WTC11 (cell line): ENCODE measurements at regions not wholly inside any gene's neighbourhood (a gene's known extent, or its start where the extent isn't known, plus 50 kb on each side); places are given as distances from the start of the nearest gene placed in this dataset.

ENCODE experiments used
- ATAC-seq: fragments of 200-7000 bp; cut with Tn5 transposase; 2 replicates; pipeline ENCODE4 v1.10.0; 2021; ENCODE audit warnings: mild to moderate bottlenecking, moderate library complexity
- CTCF ChIA-PET: fragments of 300-600 bp; sonication (Branson Sonifier 250); formaldehyde crosslinking; loops from one replicate; lab custom pipeline; 2021; ENCODE audit warnings: antibody characterized with exemption; lab: Charles Lee
- POLR2A ChIA-PET: fragments of 350-600 bp; sonication (Branson Sonifier 250); formaldehyde crosslinking; loops from one replicate; lab custom pipeline; 2021; ENCODE audit warnings: antibody characterized with exemption; lab: Charles Lee
- DNase-seq: peaks from one replicate; pipeline ENCODE4 v3.0.0; 2021; ENCODE audit warnings: low spot score
- H3K27ac Mint-ChIP-seq: 2 replicates; pipeline ENCODE4 v1.8.0; 2021; ENCODE audit warnings: mixed read lengths
- H3K27me3 Mint-ChIP-seq: 2 replicates; pipeline ENCODE4 v1.8.0; 2021; ENCODE audit warnings: low read depth, mild to moderate bottlenecking, moderate library complexity, mixed read lengths
- H3K36me3 Mint-ChIP-seq: 2 replicates; pipeline ENCODE4 v1.8.0; 2021; ENCODE audit warnings: mixed read lengths
- H3K4me1 Mint-ChIP-seq: 2 replicates; pipeline ENCODE4 v1.8.0; 2022; ENCODE audit warnings: mixed read lengths
- H3K4me3 Mint-ChIP-seq: 2 replicates; pipeline ENCODE4 v1.8.0; 2021; ENCODE audit warnings: mild to moderate bottlenecking, moderate library complexity, mixed read lengths
- H3K9me3 Mint-ChIP-seq: 2 replicates; pipeline ENCODE4 v1.8.0; 2021; ENCODE audit warnings: mixed read lengths
- AFF4 ChIP-seq: sonication (generic); formaldehyde crosslinking; IDR thresholded peaks from 2 replicates; pipeline ENCODE4 v1.8.1; 2023; ENCODE audit warnings: mild to moderate bottlenecking, missing genetic modification reagents, borderline replicate concordance
- AR ChIP-seq: fragments of 250-450 bp; sonication (Bioruptor Pico); IDR thresholded peaks from 2 replicates; pipeline ENCODE4 v1.9.0; 2021; ENCODE audit warnings: mild to moderate bottlenecking
- E2F1 ChIP-seq: sonication (generic); formaldehyde crosslinking; IDR thresholded peaks from 2 replicates; pipeline ENCODE4 v1.8.0; 2022; ENCODE audit warnings: mild to moderate bottlenecking, missing genetic modification reagents
- E2F4 ChIP-seq: sonication (generic); formaldehyde crosslinking; IDR thresholded peaks from 2 replicates; pipeline ENCODE4 v1.8.1; 2022; ENCODE audit warnings: low read depth, mild to moderate bottlenecking, moderate library complexity, missing genetic modification reagents, borderline replicate concordance
- ELF4 ChIP-seq: sonication (generic); formaldehyde crosslinking; IDR thresholded peaks from 2 replicates; pipeline ENCODE4 v1.8.1; 2022; ENCODE audit warnings: low read depth, mild to moderate bottlenecking, moderate library complexity, missing genetic modification reagents
- ETV6 ChIP-seq: sonication (generic); formaldehyde crosslinking; IDR thresholded peaks from 2 replicates; pipeline ENCODE4 v1.8.1; 2022; ENCODE audit warnings: mild to moderate bottlenecking, missing genetic modification reagents
- FOXK1 ChIP-seq: sonication (generic); formaldehyde crosslinking; IDR thresholded peaks from 2 replicates; pipeline ENCODE4 v1.8.0; 2022; ENCODE audit warnings: mild to moderate bottlenecking, moderate library complexity, missing genetic modification reagents
- IRF2 ChIP-seq: sonication (generic); formaldehyde crosslinking; IDR thresholded peaks from 2 replicates; pipeline ENCODE4 v1.8.0; 2022; ENCODE audit warnings: low read depth, missing genetic modification reagents, borderline replicate concordance
- JUN ChIP-seq: sonication (generic); formaldehyde crosslinking; IDR thresholded peaks from 2 replicates; pipeline ENCODE4 v1.8.0; 2023; ENCODE audit warnings: mild to moderate bottlenecking, missing genetic modification reagents
- MYBL2 ChIP-seq: sonication (generic); formaldehyde crosslinking; IDR thresholded peaks from 2 replicates; pipeline ENCODE4 v1.8.1; 2023; ENCODE audit warnings: mild to moderate bottlenecking, moderate library complexity, missing genetic modification reagents
- NR2C2 ChIP-seq: sonication (generic); formaldehyde crosslinking; IDR thresholded peaks from 2 replicates; pipeline ENCODE4 v1.8.0; 2022; ENCODE audit warnings: mild to moderate bottlenecking, missing genetic modification reagents
- RELA ChIP-seq: sonication (generic); formaldehyde crosslinking; IDR thresholded peaks from 2 replicates; pipeline ENCODE4 v1.8.1; 2022; ENCODE audit warnings: missing genetic modification reagents, mild to moderate bottlenecking, borderline replicate concordance
- SMAD3 ChIP-seq: sonication (generic); formaldehyde crosslinking; IDR thresholded peaks from 2 replicates; pipeline ENCODE4 v1.8.0; 2022; ENCODE audit warnings: missing genetic modification reagents, mild to moderate bottlenecking, borderline replicate concordance
- ZNF138 ChIP-seq: sonication (generic); formaldehyde crosslinking; conservative IDR thresholded peaks from 2 replicates; pipeline ENCODE4 v1.8.1; 2022; ENCODE audit warnings: mild to moderate bottlenecking, moderate library complexity, missing genetic modification reagents
- ZNF232 ChIP-seq: sonication (generic); formaldehyde crosslinking; IDR thresholded peaks from 2 replicates; pipeline ENCODE4 v1.8.0; 2022; ENCODE audit warnings: mild to moderate bottlenecking, missing genetic modification reagents
- ZNF263 ChIP-seq: sonication (generic); formaldehyde crosslinking; IDR thresholded peaks from 2 replicates; pipeline ENCODE4 v1.8.1; 2022; ENCODE audit warnings: low read depth, mild to moderate bottlenecking, moderate library complexity, missing genetic modification reagents
- ZNF425 ChIP-seq: fragments of 250-450 bp; sonication (Bioruptor Pico); conservative IDR thresholded peaks from 2 replicates; pipeline ENCODE4 v1.9.0; 2021; ENCODE audit warnings: mild to moderate bottlenecking
- ZNF512 ChIP-seq: sonication (generic); formaldehyde crosslinking; IDR thresholded peaks from 2 replicates; pipeline ENCODE4 v1.8.1; 2022; ENCODE audit warnings: missing genetic modification reagents, borderline replicate concordance

- TF ChIP-seq MYBL2 (CRISPR knock-in tag) (no peak), ETV6 (CRISPR knock-in tag) (no peak), JUN (no peak)
- no peak for DNase-seq
- H3K27me3 Mint-ChIP-seq = no peaks in the 10 kb centered on the region
- ChIA-PET POLR2A (no interaction called here), CTCF (no interaction called here)
- H3K36me3 Mint-ChIP-seq = no peaks in the 10 kb centered on the region
- ATAC-seq = no peak
- no peak overlapping the region for H3K4me3 Mint-ChIP-seq
- H3K4me1 Mint-ChIP-seq = peaks cover 4% of the 10 kb centered on the region; the same call in 1 of the 2 replicates
- no peak overlapping the region for H3K27ac Mint-ChIP-seq
- no peaks in the 10 kb centered on the region for H3K9me3 Mint-ChIP-seq
These were observed 457.5 kb downstream of the TAF11L14 start for GRCh38 chr5:18091758-18092157.

GRCh38 chr5:18095061-18095460 is 460.8 kb downstream of the TAF11L14 start:
- Mint-ChIP-seq H3K36me3 (no peaks in the 10 kb centered on the region), H3K27me3 (no peaks in the 10 kb centered on the region), H3K4me1 (peaks cover 29% of the 10 kb centered on the region), H3K9me3 (no peaks in the 10 kb centered on the region), H3K27ac (no peak overlapping the region)
- DNase-seq = no peak
- CTCF ChIA-PET = no interaction called here
- TF ChIP-seq SMAD3 (CRISPR knock-in tag) = no peak
- no peak for TF ChIP-seq E2F4 (CRISPR knock-in tag)
- no peak for TF ChIP-seq ZNF425 (CRISPR knock-in tag)
- TF ChIP-seq ZNF138 (CRISPR knock-in tag) = no peak
- no peak for TF ChIP-seq AR (CRISPR knock-in tag)
- TF ChIP-seq ELF4 (CRISPR knock-in tag) = no peak
- TF ChIP-seq RELA = no peak
- TF ChIP-seq NR2C2 (CRISPR knock-in tag) = no peak
- TF ChIP-seq, all 79 proteins: peak for 0
- H3K4me3 Mint-ChIP-seq = no peak overlapping the region
- POLR2A ChIA-PET = no interaction called here
- ATAC-seq = no peak

GRCh38 chr5:18097817-18098216 is 463.6 kb downstream of the TAF11L14 start:
- ATAC-seq (peak; percentile 68), DNase-seq (peak; percentile 10)
- H3K4me3 Mint-ChIP-seq = no peak overlapping the region
- POLR2A ChIA-PET = no interaction called here
- H3K27me3 Mint-ChIP-seq = no peaks in the 10 kb centered on the region
- H3K27ac Mint-ChIP-seq = no peak overlapping the region
- no peaks in the 10 kb centered on the region for H3K36me3 Mint-ChIP-seq
- H3K9me3 Mint-ChIP-seq = no peaks in the 10 kb centered on the region
- CTCF ChIA-PET = no interaction called here
- H3K4me1 Mint-ChIP-seq = peaks cover 25% of the 10 kb centered on the region
- TF ChIP-seq ZNF232 (CRISPR knock-in tag) (no peak), E2F1 (no peak), RELA (no peak), NR2C2 (CRISPR knock-in tag) (no peak), IRF2 (no peak), FOXK1 (CRISPR knock-in tag) (no peak), AFF4 (CRISPR knock-in tag) (no peak), ZNF512 (CRISPR knock-in tag) (no peak), ZNF263 (CRISPR knock-in tag) (no peak)
